Sigmoid colon (tissue), 4 donors: ENCODE measurements at regions not wholly inside any gene's neighbourhood (a gene's known extent, or its start where the extent isn't known, plus 50 kb on each side); places are given as distances from the start of the nearest gene placed in this dataset.

Source experiments
- POLR2AphosphoS5 ChIP-seq, 4 donors: sonication (generic); formaldehyde crosslinking; IDR thresholded peaks; one replicate each; pipeline ENCODE4 v1.6.1; 2017; ENCODE audit warnings: antibody characterized with exemption in 4 of 4
- TF ChIP-seq, protein P1 (sequence below), 4 experiments: fragments of 450-650 bp in 3 of 4; fragments of 200-600 bp in 1 of 4; IDR thresholded peaks; one replicate each; pipeline ENCODE4 v1.5.1; 2016 to 2019; ENCODE audit warnings: antibody characterized with exemption in 4 of 4, mild to moderate bottlenecking in 3 of 4, moderate library complexity in 2 of 4

DNA sequence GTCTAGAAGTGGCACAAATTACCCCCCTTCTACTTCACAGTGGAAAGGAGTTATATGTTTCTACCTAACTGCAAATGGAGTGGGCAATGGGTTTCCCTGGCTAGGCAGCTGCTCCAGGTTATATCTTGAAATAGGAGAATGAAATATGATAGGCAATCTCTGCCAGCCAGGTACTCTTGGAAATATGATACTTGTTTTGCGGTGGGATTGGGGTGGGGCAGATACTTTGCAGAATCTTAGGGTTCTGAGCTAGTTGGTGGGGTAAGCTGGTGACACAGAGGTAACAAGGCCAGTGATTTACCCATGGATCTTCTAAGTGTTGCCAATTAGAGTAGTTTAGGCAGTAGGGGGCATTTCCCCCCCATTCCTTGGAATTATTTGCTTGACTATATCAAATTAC, 140.1 kb downstream of the ATP23 start:
- no peak for TF ChIP-seq POLR2AphosphoS5 (IDR thresholded peaks at IDR 0.05)
- TF ChIP-seq, protein P1, sequence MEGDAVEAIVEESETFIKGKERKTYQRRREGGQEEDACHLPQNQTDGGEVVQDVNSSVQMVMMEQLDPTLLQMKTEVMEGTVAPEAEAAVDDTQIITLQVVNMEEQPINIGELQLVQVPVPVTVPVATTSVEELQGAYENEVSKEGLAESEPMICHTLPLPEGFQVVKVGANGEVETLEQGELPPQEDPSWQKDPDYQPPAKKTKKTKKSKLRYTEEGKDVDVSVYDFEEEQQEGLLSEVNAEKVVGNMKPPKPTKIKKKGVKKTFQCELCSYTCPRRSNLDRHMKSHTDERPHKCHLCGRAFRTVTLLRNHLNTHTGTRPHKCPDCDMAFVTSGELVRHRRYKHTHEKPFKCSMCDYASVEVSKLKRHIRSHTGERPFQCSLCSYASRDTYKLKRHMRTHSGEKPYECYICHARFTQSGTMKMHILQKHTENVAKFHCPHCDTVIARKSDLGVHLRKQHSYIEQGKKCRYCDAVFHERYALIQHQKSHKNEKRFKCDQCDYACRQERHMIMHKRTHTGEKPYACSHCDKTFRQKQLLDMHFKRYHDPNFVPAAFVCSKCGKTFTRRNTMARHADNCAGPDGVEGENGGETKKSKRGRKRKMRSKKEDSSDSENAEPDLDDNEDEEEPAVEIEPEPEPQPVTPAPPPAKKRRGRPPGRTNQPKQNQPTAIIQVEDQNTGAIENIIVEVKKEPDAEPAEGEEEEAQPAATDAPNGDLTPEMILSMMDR (IDR thresholded peaks at IDR 0.05), result no peak
